H1 (cell line): ENCODE measurements at regions not wholly inside any gene's neighbourhood (a gene's known extent, or its start where the extent isn't known, plus 50 kb on each side); places are given as distances from the start of the nearest gene placed in this dataset.

Experiments
- ATF3 ChIP-seq: IDR thresholded peaks from 2 replicates; pipeline ENCODE4 v1.6.1; 2011; ENCODE audit warnings: low read depth, mild to moderate bottlenecking, low read length; ENCODE audit not compliant: insufficient read depth

GRCh38 chr4:135201081-135201480 is 999.5 kb upstream of the PABPC4L start (continued):
- TF ChIP-seq ATF3, result no peak
